ENCODE measurements at regions not wholly inside any gene's neighbourhood (a gene's known extent, or its start where the extent isn't known, plus 50 kb on each side); places are given as distances from the start of the nearest gene placed in this dataset.

- RAD21 ChIA-PET (ENCODE audit: unreplicated experiment), result no interaction called here
- H3K4me2 ChIP-seq (ENCODE audit: control insufficient read depth, insufficient read depth), result no peak overlapping the region
- no peaks in the 10 kb centered on the region for H4K20me1 ChIP-seq (ENCODE audit: control insufficient read depth, insufficient read depth)
- no peaks in the 10 kb centered on the region for H3K27me3 ChIP-seq (replicated peaks in 1 of 2; ENCODE audit: control insufficient read depth in 2 of 2, insufficient read depth in 2 of 2, low read length in 1 of 2)
- no peak for ATAC-seq
- no TSS peak for BruUV-seq (replicated peaks)
- no peak overlapping the region for H2AFZ ChIP-seq (ENCODE audit: control insufficient read depth, low read depth, low read length)
- no peak overlapping the region for H3K4me3 ChIP-seq
- no peak overlapping the region for H3K27ac ChIP-seq (ENCODE audit: control insufficient read depth, insufficient read depth)
- SMC1A ChIA-PET (ENCODE audit: uncharacterized antibody, unreplicated experiment), result no interaction called here
- WGBS (ENCODE audit: insufficient coverage, insufficient replicate concordance, low lambda C conversion rate, missing lambda C conversion rate), result 7% methylated on average over 11 of the region's 11 CpGs
- no peaks in the 10 kb centered on the region for H3K9me3 ChIP-seq (replicated peaks; ENCODE audit: control insufficient read depth, insufficient read depth, low read length)
- no peak for FAIRE-seq
- DNase-seq (ENCODE audit: low read depth, low spot score), result no peak
- no peaks in the 10 kb centered on the region for H3K36me3 ChIP-seq (ENCODE audit: control insufficient read depth in 2 of 2, insufficient read depth in 2 of 2, low read length in 1 of 2)
- in situ Hi-C loops (cut with MboI) (no loop called here), intact Hi-C loops (cut with micrococcal nuclease; ENCODE audit: unreplicated experiment) (no loop called here)
- no peaks in the 10 kb centered on the region for H3K79me2 ChIP-seq (ENCODE audit: control insufficient read depth, insufficient read depth, low read length)
- CTCF ChIA-PET, result no interaction called here
- no peaks in the 10 kb centered on the region for H3K4me1 ChIP-seq (ENCODE audit: control insufficient read depth, insufficient read depth, low read length)
- H3K9ac ChIP-seq (ENCODE audit: control insufficient read depth, insufficient read depth, low read length), result no peak overlapping the region
- POLR2A ChIA-PET, result no interaction called here
- no peak for TF ChIP-seq ASH2L (IDR thresholded peaks at IDR 0.05; ENCODE audit: borderline replicate concordance, low read depth)
These were observed 77.7 kb upstream of the ADAMTS2 start for GRCh38 chr5:179422908-179423481.

- no peaks in the 10 kb centered on the region for H3K79me2 ChIP-seq (ENCODE audit: control insufficient read depth, insufficient read depth, low read length)
- H3K4me2 ChIP-seq (ENCODE audit: control insufficient read depth, insufficient read depth), result no peak overlapping the region
- BruUV-seq (replicated peaks), result no TSS peak
- H3K4me1 ChIP-seq (ENCODE audit: control insufficient read depth, insufficient read depth, low read length), result no peaks in the 10 kb centered on the region
- no peak overlapping the region for H3K4me3 ChIP-seq
- no peaks in the 10 kb centered on the region for H3K36me3 ChIP-seq (ENCODE audit: control insufficient read depth in 2 of 2, insufficient read depth in 2 of 2, low read length in 1 of 2)
- WGBS (ENCODE audit: insufficient coverage, insufficient replicate concordance, low lambda C conversion rate, missing lambda C conversion rate), result 14% methylated on average over 7 of the region's 7 CpGs
- no peak for FAIRE-seq
- H3K9me3 ChIP-seq (replicated peaks; ENCODE audit: control insufficient read depth, insufficient read depth, low read length), result no peaks in the 10 kb centered on the region
- ChIA-PET RAD21 (ENCODE audit: unreplicated experiment) (no interaction called here), SMC1A (ENCODE audit: uncharacterized antibody, unreplicated experiment) (no interaction called here), POLR2A (no interaction called here), CTCF (no interaction called here)
- intact Hi-C loops (cut with micrococcal nuclease; ENCODE audit: unreplicated experiment) (no loop called here), in situ Hi-C loops (cut with MboI) (no loop called here)
- no peak for ATAC-seq
- no peak overlapping the region for H3K27ac ChIP-seq (ENCODE audit: control insufficient read depth, insufficient read depth)
- no peaks in the 10 kb centered on the region for H3K27me3 ChIP-seq (replicated peaks in 1 of 2; ENCODE audit: control insufficient read depth in 2 of 2, insufficient read depth in 2 of 2, low read length in 1 of 2)
- H4K20me1 ChIP-seq (ENCODE audit: control insufficient read depth, insufficient read depth), result no peaks in the 10 kb centered on the region
- H3K9ac ChIP-seq (ENCODE audit: control insufficient read depth, insufficient read depth, low read length), result no peak overlapping the region
- no peak for DNase-seq (ENCODE audit: low read depth, low spot score)
- no peak overlapping the region for H2AFZ ChIP-seq (ENCODE audit: control insufficient read depth, low read depth, low read length)
- TF ChIP-seq BCL11A (IDR thresholded peaks at IDR 0.05; ENCODE audit: low read depth, low read length) (no peak), BMI1 (IDR thresholded peaks at IDR 0.05; ENCODE audit: borderline replicate concordance) (no peak), RB1 (IDR thresholded peaks at IDR 0.05; ENCODE audit: borderline replicate concordance) (no peak), E4F1 (IDR thresholded peaks at IDR 0.05; ENCODE audit: borderline replicate concordance, partially characterized antibody) (no peak), ZBTB11 (CRISPR knock-in tag; IDR thresholded peaks at IDR 0.05) (no peak), ZBTB33 (IDR thresholded peaks at IDR 0.05) (no peak)
These were observed 77.1 kb upstream of the ADAMTS2 start for GRCh38 chr5:179422213-179422855.
